Ovary (tissue), 3 donors: ENCODE measurements at regions not wholly inside any gene's neighbourhood (a gene's known extent, or its start where the extent isn't known, plus 50 kb on each side); places are given as distances from the start of the nearest gene placed in this dataset.

Source experiments
- CTCF ChIP-seq, 3 donors: fragments of 450-650 bp in 2 of 3; fragments of 200-600 bp in 1 of 3; IDR thresholded peaks; one replicate each; pipeline versions ENCODE4 v1.5.1 to v1.8.0; 2016 to 2022; ENCODE audit warnings: antibody characterized with exemption in 3 of 3, mild to moderate bottlenecking in 1 of 3
- POLR2A ChIP-seq: fragments of 450-650 bp; IDR thresholded peaks from one replicate; pipeline ENCODE4 v1.6.1; 2017; ENCODE audit warnings: antibody characterized with exemption, mild to moderate bottlenecking, moderate library complexity
- donor health status: DM: no; HTN: no; CAD: no.

DNA sequence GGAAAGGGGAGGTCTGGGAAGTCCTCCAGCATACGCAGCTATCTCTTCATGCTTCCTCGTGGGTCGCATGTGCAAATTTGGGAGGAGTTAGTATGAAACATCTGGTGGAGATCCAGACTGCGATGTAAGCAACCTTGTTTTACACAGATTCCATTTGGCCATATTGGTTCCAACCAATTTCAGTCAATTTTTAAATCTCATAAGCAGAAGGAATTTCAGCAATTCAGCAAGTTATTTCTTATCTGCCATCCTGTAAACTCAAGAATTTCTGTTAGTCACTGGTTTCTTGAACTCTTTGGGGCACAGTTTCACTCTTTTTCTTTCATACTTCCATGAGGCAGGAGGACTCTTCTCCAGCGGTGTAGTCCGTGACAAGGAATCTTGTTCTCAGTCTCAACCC is 130.4 kb upstream of the CLINT1 start:
- TF ChIP-seq CTCF (IDR thresholded peaks at IDR 0.05) = no peak
- TF ChIP-seq POLR2A = no peak
